Calu3 (cell line): ENCODE measurements at regions not wholly inside any gene's neighbourhood (a gene's known extent, or its start where the extent isn't known, plus 50 kb on each side); places are given as distances from the start of the nearest gene placed in this dataset.

Source experiments
- BruUV-seq: library from RNA; stranded (reverse); fragments of 400-500 nt; replicated peaks from 2 replicates; lab custom pipeline; 2021; lab: Mats Ljungman, UMichigan
- CTCF ChIA-PET: fragments of 300-600 bp; sonication (Branson Sonifier 250); formaldehyde crosslinking; loops from one replicate; lab custom pipeline; 2022; ENCODE audit warnings: antibody characterized with exemption; lab: Charles Lee
- DNase-seq: peaks from one replicate; pipeline ENCODE4 v3.0.0; 2022
- H3K27ac Mint-ChIP-seq: one replicate; pipeline ENCODE4 v1.8.0; 2022; ENCODE audit warnings: mixed read lengths; ENCODE audit not compliant: unreplicated experiment
- H3K27me3 Mint-ChIP-seq: one replicate; pipeline ENCODE4 v1.8.0; 2022; ENCODE audit warnings: mixed read lengths; ENCODE audit not compliant: unreplicated experiment
- H3K36me3 Mint-ChIP-seq: one replicate; pipeline ENCODE4 v1.8.0; 2022; ENCODE audit warnings: mild to moderate bottlenecking, moderate library complexity, mixed read lengths; ENCODE audit not compliant: insufficient read depth, unreplicated experiment
- H3K4me1 Mint-ChIP-seq: one replicate; pipeline ENCODE4 v1.8.0; 2022; ENCODE audit warnings: mild to moderate bottlenecking, low read depth, mixed read lengths; ENCODE audit not compliant: unreplicated experiment
- H3K4me3 Mint-ChIP-seq: one replicate; pipeline ENCODE4 v1.8.0; 2022; ENCODE audit warnings: mild to moderate bottlenecking, low read depth, moderate library complexity, mixed read lengths; ENCODE audit not compliant: unreplicated experiment
- H3K9me3 Mint-ChIP-seq: one replicate; pipeline ENCODE4 v1.8.0; 2022; ENCODE audit warnings: low read depth, mixed read lengths; ENCODE audit not compliant: unreplicated experiment
- intact Hi-C: fragments of 100-400 bp; cut with micrococcal nuclease; formaldehyde crosslinking; loops from one replicate; pipeline ENCODE4 v1.10.0; 2022; ENCODE audit not compliant: unreplicated experiment
- TF ChIP-seq, protein P1 (sequence below): fragments of 200-600 bp; IDR thresholded peaks from one replicate; pipeline ENCODE4 v1.8.0; 2022; ENCODE audit warnings: antibody characterized with exemption; ENCODE audit not compliant: unreplicated experiment

DNA sequence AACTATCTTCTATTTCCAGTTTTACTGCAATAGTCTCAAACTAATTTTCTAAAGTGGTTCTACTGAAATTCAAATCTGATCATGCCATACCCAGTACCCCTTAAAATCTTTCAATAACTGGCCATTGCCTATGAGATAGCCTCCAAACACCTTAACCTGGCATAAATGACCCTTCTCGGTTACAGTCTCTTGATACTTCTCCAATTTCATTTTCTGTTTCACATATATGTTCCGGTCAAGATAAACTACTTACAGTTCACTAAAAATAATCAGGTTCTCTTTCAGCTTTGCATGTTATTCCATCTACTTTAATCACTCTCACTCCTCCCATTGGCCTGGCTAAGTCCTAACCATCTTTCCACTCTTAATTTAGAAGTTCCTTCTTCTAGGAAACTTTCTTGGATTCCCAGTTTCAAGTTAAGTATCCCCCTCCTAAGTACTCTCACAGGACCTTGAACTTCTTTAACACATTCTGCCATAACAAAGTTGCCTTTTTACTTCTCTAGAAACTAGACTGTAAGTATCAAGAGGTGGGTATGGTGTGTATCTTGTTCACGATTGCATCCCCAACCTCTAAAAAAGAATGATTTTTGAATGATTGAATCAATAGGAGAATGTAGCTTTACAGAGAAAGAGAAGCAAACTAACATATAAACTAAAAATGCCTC, 110.2 kb upstream of the RBBP8 start:
- CTCF ChIA-PET: no interaction called here
- no peaks in the 10 kb centered on the region for H3K9me3 Mint-ChIP-seq
- TF ChIP-seq, protein P1, sequence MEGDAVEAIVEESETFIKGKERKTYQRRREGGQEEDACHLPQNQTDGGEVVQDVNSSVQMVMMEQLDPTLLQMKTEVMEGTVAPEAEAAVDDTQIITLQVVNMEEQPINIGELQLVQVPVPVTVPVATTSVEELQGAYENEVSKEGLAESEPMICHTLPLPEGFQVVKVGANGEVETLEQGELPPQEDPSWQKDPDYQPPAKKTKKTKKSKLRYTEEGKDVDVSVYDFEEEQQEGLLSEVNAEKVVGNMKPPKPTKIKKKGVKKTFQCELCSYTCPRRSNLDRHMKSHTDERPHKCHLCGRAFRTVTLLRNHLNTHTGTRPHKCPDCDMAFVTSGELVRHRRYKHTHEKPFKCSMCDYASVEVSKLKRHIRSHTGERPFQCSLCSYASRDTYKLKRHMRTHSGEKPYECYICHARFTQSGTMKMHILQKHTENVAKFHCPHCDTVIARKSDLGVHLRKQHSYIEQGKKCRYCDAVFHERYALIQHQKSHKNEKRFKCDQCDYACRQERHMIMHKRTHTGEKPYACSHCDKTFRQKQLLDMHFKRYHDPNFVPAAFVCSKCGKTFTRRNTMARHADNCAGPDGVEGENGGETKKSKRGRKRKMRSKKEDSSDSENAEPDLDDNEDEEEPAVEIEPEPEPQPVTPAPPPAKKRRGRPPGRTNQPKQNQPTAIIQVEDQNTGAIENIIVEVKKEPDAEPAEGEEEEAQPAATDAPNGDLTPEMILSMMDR: no peak
- no peaks in the 10 kb centered on the region for H3K36me3 Mint-ChIP-seq
- BruUV-seq: no TSS peak
- no peak overlapping the region for H3K27ac Mint-ChIP-seq
- H3K4me3 Mint-ChIP-seq: no peak overlapping the region
- intact Hi-C loops: no loop called here
- peaks cover 7% of the 10 kb centered on the region for H3K4me1 Mint-ChIP-seq
- no peak for DNase-seq
- no peaks in the 10 kb centered on the region for H3K27me3 Mint-ChIP-seq

- Mint-ChIP-seq H3K27me3 (no peaks in the 10 kb centered on the region), H3K36me3 (peaks cover 5% of the 10 kb centered on the region), H3K9me3 (no peaks in the 10 kb centered on the region), H3K4me3 (no peak overlapping the region), H3K27ac (no peak overlapping the region), H3K4me1 (peaks cover 30% of the 10 kb centered on the region)
- no peak for DNase-seq
- TF ChIP-seq, protein P1: no peak
- CTCF ChIA-PET: no interaction called here
- no TSS peak for BruUV-seq
- intact Hi-C loops: no loop called here
Observed at GRCh38 chr18:22826726-22827125, 106.4 kb upstream of the RBBP8 start.

DNA sequence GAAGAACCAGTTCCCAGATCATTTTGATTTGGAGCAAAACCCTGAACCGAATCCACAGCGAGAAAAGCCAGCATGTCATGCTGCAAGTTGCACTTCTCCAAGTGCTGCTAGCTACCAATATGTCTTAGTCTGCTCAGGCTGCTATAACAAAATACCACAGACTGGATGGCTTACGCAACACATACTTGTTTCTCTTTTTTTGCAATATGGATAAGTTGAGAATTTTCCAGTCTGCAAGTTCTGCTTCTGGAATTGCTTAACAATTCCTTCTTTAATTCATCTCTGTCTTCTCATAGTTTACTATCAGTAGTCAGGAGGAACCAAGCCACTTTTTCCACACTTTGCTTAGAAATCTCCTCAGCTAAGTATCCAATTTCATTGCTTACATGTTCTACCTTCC, 105.9 kb upstream of the RBBP8 start:
- TF ChIP-seq, protein P1: no peak
- Mint-ChIP-seq H3K4me3 (no peak overlapping the region), H3K27ac (no peak overlapping the region), H3K36me3 (peaks cover 5% of the 10 kb centered on the region), H3K27me3 (no peaks in the 10 kb centered on the region), H3K9me3 (no peaks in the 10 kb centered on the region), H3K4me1 (peaks cover 34% of the 10 kb centered on the region)
- intact Hi-C loops: no loop called here
- DNase-seq: no peak
- no TSS peak for BruUV-seq
- CTCF ChIA-PET: interaction anchor here (0.7 kb wide), 1 partner anchor 13 kb away, joined by 3 read pairs; no protein-coding TSS in a partner anchor

- DNase-seq: no peak
- H3K9me3 Mint-ChIP-seq: no peaks in the 10 kb centered on the region
- H3K4me3 Mint-ChIP-seq: no peak overlapping the region
- H3K36me3 Mint-ChIP-seq: peaks cover 5% of the 10 kb centered on the region
- CTCF ChIA-PET: interaction anchor here (0.7 kb wide), 1 partner anchor 14 kb away, joined by 3 read pairs; no protein-coding TSS in a partner anchor
- H3K27me3 Mint-ChIP-seq: no peaks in the 10 kb centered on the region
- intact Hi-C loops: no loop called here
- TF ChIP-seq, protein P1: no peak
- H3K27ac Mint-ChIP-seq: peak overlapping the region; percentile 25
- no TSS peak for BruUV-seq
- peaks cover 34% of the 10 kb centered on the region for H3K4me1 Mint-ChIP-seq
Observed at GRCh38 chr18:22827741-22828140, 105.4 kb upstream of the RBBP8 start.
